ENCODE measurements at regions not wholly inside any gene's neighbourhood (a gene's known extent, or its start where the extent isn't known, plus 50 kb on each side); places are given as distances from the start of the nearest gene placed in this dataset.

GRCh38 chr4:136803433-136803832 is 728.9 kb downstream of the PCDH18 start:
- DNase-seq (no peak), ATAC-seq (replicated peaks in 1 of 2) (no peak)
- H3K9me3 Mint-ChIP-seq, result peaks cover 3 to 4% of the 10 kb centered on the region in 2 donors
- peaks cover 0 to 2% of the 10 kb centered on the region in 2 donors for H3K36me3 Mint-ChIP-seq (ENCODE audit: insufficient read depth in 2 of 2)
- H3K4me1 Mint-ChIP-seq (ENCODE audit: low read depth), result no peaks in the 10 kb centered on the region
- H3K27me3 Mint-ChIP-seq (ENCODE audit: low read depth), result no peaks in the 10 kb centered on the region
- no peak overlapping the region for H3K4me3 Mint-ChIP-seq
- H3K27ac Mint-ChIP-seq, result peak overlapping the region; percentile 19

DNA sequence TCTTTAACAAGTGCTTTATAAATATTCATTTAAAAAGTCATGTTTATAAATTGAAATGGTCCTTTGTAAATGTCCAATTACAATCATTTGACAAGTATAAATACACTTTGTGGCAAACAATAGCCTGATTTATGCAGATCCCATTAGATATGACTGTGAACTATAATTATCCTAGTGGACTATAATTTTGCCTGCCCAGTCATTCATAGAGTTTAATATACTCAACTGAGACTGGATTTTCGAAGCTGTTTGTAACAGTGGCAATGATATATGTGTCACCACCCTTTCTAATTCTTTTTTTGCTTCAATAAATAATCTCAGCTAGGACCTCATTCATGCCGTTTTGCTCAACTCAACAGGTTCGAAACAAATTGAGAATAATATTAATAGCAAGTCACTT is 732.0 kb downstream of the PCDH18 start:
- peaks cover 4 to 5% of the 10 kb centered on the region in 2 donors for H3K9me3 Mint-ChIP-seq
- H3K4me1 Mint-ChIP-seq (ENCODE audit: low read depth), result no peaks in the 10 kb centered on the region

DNA sequence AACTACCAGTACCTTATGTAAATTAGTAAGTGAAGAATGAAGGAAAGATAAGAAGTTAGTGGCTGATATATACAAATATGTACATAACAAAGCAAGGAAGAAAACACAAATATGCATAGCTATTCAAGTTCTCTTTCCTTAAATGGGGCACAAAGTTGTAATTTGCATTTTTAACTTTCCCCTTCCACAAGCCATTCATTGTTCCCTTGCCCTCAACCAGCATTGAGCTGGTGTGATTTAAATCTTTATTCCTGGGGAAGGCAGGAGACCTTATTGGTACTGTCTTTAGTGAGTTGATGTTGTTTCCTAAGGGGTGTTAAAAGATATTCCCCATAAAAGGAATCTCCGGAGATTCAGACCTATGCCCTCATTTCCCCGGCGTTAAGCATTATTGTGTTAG is 735.3 kb downstream of the PCDH18 start:
- DNase-seq, result no peak
- no peak for ATAC-seq (replicated peaks in 1 of 2)
- no peaks in the 10 kb centered on the region for H3K4me1 Mint-ChIP-seq (ENCODE audit: low read depth)
- H3K27ac Mint-ChIP-seq, result no peak overlapping the region
- H3K9me3 Mint-ChIP-seq, result peaks cover 0 to 3% of the 10 kb centered on the region in 2 donors
- no peak overlapping the region for H3K4me3 Mint-ChIP-seq
- no peaks in the 10 kb centered on the region for H3K27me3 Mint-ChIP-seq (ENCODE audit: low read depth)
- H3K36me3 Mint-ChIP-seq (ENCODE audit: insufficient read depth in 2 of 2), result no peaks in the 10 kb centered on the region

More for the DNA sequence above, 732.0 kb downstream of the PCDH18 start:
- H3K27me3 Mint-ChIP-seq (ENCODE audit: low read depth), result no peaks in the 10 kb centered on the region
- H3K36me3 Mint-ChIP-seq (ENCODE audit: insufficient read depth in 2 of 2), result peaks cover 0 to 2% of the 10 kb centered on the region in 2 donors
- no peak overlapping the region for H3K27ac Mint-ChIP-seq
- H3K4me3 Mint-ChIP-seq, result no peak overlapping the region
- DNase-seq (no peak), ATAC-seq (replicated peaks in 1 of 2) (no peak)

DNA sequence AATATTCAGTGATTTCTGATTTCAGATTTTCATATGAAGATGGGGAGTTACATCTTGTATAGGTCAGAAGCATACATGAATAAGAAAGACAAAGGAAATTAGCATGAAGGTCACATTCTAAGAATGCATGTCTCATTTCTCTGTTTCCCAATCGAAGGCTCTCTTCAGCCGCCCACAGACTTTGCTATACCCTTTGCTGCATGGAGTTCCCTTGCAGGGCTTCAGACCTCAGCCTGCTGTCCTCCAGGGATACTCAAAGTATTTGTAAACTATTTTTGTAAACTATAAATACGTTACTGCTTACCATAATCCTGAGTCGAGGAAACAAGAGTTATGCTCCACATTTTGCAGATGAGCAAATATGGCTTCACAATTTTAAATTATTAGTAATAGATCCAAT is 738.4 kb downstream of the PCDH18 start:
- no peak overlapping the region for H3K4me3 Mint-ChIP-seq
- peaks cover 0 to 3% of the 10 kb centered on the region in 2 donors for H3K9me3 Mint-ChIP-seq
- no peak for ATAC-seq (replicated peaks in 1 of 2)

DNA sequence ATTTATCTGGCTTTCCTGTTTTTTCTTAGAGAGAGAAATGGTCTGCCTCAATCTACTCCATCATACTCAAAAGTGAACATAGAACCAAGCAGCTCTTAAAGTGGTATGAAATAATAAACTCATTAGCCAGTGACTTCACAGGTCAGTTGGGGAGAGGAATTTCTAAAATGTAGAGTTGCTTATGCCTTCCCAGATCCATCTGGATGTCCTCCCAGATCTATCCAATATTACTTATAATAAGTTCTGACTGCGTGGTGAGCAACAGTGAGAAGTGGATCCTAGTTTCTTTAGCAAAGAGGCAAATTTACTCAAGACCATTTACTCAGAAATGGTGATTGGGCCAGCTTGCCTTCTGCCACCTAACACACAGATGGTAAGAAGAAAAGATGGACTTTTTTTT is 748.0 kb downstream of the PCDH18 start:
- H3K36me3 Mint-ChIP-seq (ENCODE audit: insufficient read depth in 2 of 2), result no peaks in the 10 kb centered on the region
- no peaks in the 10 kb centered on the region for H3K27me3 Mint-ChIP-seq (ENCODE audit: low read depth)
- H3K27ac Mint-ChIP-seq, result no peak overlapping the region
- peaks cover 5 to 7% of the 10 kb centered on the region in 2 donors for H3K9me3 Mint-ChIP-seq
- no peak for DNase-seq
- ATAC-seq (replicated peaks in 1 of 2), result no peak
- H3K4me1 Mint-ChIP-seq (ENCODE audit: low read depth), result no peaks in the 10 kb centered on the region
- H3K4me3 Mint-ChIP-seq, result no peak overlapping the region

More for the DNA sequence above, 738.4 kb downstream of the PCDH18 start:
- DNase-seq, result no peak
- Mint-ChIP-seq H3K27ac (no peak overlapping the region), H3K4me1 (ENCODE audit: low read depth) (no peaks in the 10 kb centered on the region), H3K27me3 (ENCODE audit: low read depth) (no peaks in the 10 kb centered on the region), H3K36me3 (ENCODE audit: insufficient read depth in 2 of 2) (no peaks in the 10 kb centered on the region)

DNA sequence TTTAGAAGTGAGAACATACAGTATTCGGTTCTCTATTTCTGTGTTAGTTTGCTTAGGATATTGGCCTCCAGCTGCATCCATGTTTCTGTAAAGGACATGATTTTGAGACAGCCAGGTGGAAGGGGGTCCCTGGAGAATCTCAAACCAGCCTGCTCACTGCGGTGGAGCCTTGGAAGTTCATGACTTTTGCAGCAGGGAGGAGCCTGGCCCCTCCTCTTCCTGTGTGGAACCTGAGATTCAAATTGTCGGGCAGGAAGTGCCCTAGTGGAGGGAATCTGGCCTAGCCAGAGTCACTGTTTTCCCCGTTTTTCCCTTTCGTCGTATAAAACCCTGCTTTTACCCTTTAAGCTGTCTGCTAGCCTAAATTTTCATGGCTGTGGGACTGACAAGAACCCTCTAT is 762.6 kb downstream of the PCDH18 start:
- DNase-seq (no peak), ATAC-seq (replicated peaks in 1 of 2) (no peak)
- H3K4me3 Mint-ChIP-seq, result no peak overlapping the region
- no peaks in the 10 kb centered on the region for H3K27me3 Mint-ChIP-seq (ENCODE audit: low read depth)
- H3K27ac Mint-ChIP-seq, result no peak overlapping the region
- H3K4me1 Mint-ChIP-seq (ENCODE audit: low read depth), result no peaks in the 10 kb centered on the region
- H3K9me3 Mint-ChIP-seq, result peaks cover 0 to 1% of the 10 kb centered on the region in 2 donors
- H3K36me3 Mint-ChIP-seq (ENCODE audit: insufficient read depth in 2 of 2), result no peaks in the 10 kb centered on the region

DNA sequence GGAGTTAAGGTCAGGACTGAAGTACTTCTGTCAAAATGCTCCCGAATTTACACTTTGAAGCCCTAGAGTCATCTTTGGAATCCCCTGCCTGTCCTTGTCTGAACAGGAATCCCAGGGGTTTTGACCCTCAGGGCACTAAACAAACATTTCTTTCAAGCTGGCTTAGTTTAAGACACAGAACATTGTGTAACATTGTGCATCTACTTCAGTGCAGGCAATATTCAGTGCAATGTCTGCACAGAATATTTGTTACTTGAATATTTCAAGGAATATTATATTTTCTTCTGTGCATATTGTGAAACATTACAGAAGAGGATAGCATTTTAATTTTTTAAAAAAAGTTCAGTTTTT is 763.4 kb downstream of the PCDH18 start:
- no peak for DNase-seq
- Mint-ChIP-seq H3K27me3 (ENCODE audit: low read depth) (no peaks in the 10 kb centered on the region), H3K4me1 (ENCODE audit: low read depth) (no peaks in the 10 kb centered on the region), H3K9me3 (peaks cover under 1 to 4% of the 10 kb centered on the region in 2 donors), H3K27ac (no peak overlapping the region), H3K4me3 (no peak overlapping the region), H3K36me3 (ENCODE audit: insufficient read depth in 2 of 2) (no peaks in the 10 kb centered on the region)
- ATAC-seq (replicated peaks in 1 of 2), result no peak

- Mint-ChIP-seq H3K9me3 (peaks cover 3 to 4% of the 10 kb centered on the region in 2 donors), H3K27me3 (ENCODE audit: low read depth) (no peaks in the 10 kb centered on the region), H3K4me3 (no peak overlapping the region), H3K36me3 (ENCODE audit: insufficient read depth in 2 of 2) (no peaks in the 10 kb centered on the region), H3K27ac (no peak overlapping the region), H3K4me1 (ENCODE audit: low read depth) (no peaks in the 10 kb centered on the region)
- no peak for DNase-seq
- ATAC-seq (replicated peaks in 1 of 2), result no peak
Measured at GRCh38 chr4:136768213-136768924, 763.9 kb downstream of the PCDH18 start.

- no peak overlapping the region for H3K27ac Mint-ChIP-seq
- peaks cover 3 to 4% of the 10 kb centered on the region in 2 donors for H3K9me3 Mint-ChIP-seq
- no peak overlapping the region for H3K4me3 Mint-ChIP-seq
- H3K36me3 Mint-ChIP-seq (ENCODE audit: insufficient read depth in 2 of 2), result no peaks in the 10 kb centered on the region
- H3K27me3 Mint-ChIP-seq (ENCODE audit: low read depth), result no peaks in the 10 kb centered on the region
- DNase-seq (no peak), ATAC-seq (replicated peaks in 1 of 2) (no peak)
- H3K4me1 Mint-ChIP-seq (ENCODE audit: low read depth), result no peaks in the 10 kb centered on the region
Measured at GRCh38 chr4:136763919-136764318, 768.4 kb downstream of the PCDH18 start.

- no peak overlapping the region for H3K27ac Mint-ChIP-seq
- DNase-seq, result no peak
- H3K4me1 Mint-ChIP-seq (ENCODE audit: low read depth), result no peaks in the 10 kb centered on the region
- no peak overlapping the region for H3K4me3 Mint-ChIP-seq
- no peak for ATAC-seq (replicated peaks in 1 of 2)
- H3K36me3 Mint-ChIP-seq (ENCODE audit: insufficient read depth in 2 of 2), result no peaks in the 10 kb centered on the region
- H3K27me3 Mint-ChIP-seq (ENCODE audit: low read depth), result no peaks in the 10 kb centered on the region
- peaks cover 1 to 2% of the 10 kb centered on the region in 2 donors for H3K9me3 Mint-ChIP-seq
Measured at GRCh38 chr4:136755531-136755916, 776.8 kb downstream of the PCDH18 start.

DNA sequence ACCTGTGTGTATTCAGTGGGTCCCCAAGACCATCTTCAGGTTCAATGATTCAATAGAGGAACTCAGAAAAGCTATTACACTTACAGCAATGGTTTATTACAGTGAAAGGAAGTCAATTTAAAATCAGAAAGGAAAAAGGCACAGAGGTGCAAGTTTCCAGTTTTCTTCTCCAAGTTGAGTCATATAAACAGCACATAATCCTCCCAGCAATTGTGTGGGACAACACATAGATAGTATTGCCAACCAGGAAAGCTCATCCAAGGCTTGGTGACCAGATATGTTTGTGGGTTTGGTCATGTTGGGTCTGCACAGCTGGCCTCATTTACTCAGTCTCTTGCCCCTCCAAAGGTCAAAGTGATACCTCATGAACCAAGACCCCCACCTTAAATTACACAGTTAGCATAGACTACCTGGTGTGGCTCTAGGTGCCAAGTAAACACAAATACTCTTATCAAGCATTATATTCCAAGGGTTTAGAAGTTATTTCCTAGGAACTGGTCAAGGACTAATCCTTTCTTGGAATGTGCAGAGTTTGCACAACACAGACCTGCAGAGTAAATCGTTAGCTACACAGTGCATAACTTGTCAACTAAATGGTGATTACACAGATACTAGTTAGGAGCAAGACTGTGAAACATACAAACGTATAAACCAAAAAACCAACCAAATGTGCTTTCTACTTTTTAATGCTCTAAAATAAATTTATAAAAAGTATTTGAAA is 777.3 kb downstream of the PCDH18 start:
- no peaks in the 10 kb centered on the region for H3K27me3 Mint-ChIP-seq (ENCODE audit: low read depth)
- H3K27ac Mint-ChIP-seq, result no peak overlapping the region
- H3K36me3 Mint-ChIP-seq (ENCODE audit: insufficient read depth in 2 of 2), result no peaks in the 10 kb centered on the region
- ATAC-seq (replicated peaks in 1 of 2) (no peak), DNase-seq (no peak)
- no peak overlapping the region for H3K4me3 Mint-ChIP-seq
- no peaks in the 10 kb centered on the region for H3K4me1 Mint-ChIP-seq (ENCODE audit: low read depth)
- peaks cover 1 to 2% of the 10 kb centered on the region in 2 donors for H3K9me3 Mint-ChIP-seq

GRCh38 chr4:136751556-136751955 is 780.7 kb downstream of the PCDH18 start:
- Mint-ChIP-seq H3K27me3 (ENCODE audit: low read depth) (no peaks in the 10 kb centered on the region), H3K9me3 (peaks cover 1 to 2% of the 10 kb centered on the region in 2 donors), H3K27ac (no peak overlapping the region), H3K4me1 (ENCODE audit: low read depth) (no peaks in the 10 kb centered on the region), H3K36me3 (ENCODE audit: insufficient read depth in 2 of 2) (no peaks in the 10 kb centered on the region), H3K4me3 (no peak overlapping the region)
- ATAC-seq (replicated peaks in 1 of 2) (no peak), DNase-seq (no peak)

DNA sequence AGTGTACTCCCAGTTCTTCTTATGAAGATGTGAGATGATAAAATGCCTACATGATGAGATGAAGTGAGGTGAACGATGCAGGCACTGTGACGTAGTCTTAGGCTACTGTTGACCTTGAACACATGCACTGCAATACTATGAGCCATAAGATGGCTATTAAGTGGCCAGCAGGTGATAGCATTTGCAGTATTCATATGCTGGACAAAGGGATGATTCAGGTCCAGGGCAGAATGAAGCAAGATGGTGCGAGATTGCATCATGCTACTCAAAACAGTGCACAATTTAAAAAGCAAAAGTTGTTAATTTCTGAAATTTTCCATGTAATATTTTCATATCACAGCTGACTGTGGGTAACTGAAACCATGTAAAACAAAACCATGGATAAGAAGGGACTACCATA is 781.4 kb downstream of the PCDH18 start:
- Mint-ChIP-seq H3K4me3 (no peak overlapping the region), H3K27ac (no peak overlapping the region), H3K4me1 (ENCODE audit: low read depth) (no peaks in the 10 kb centered on the region), H3K9me3 (peaks cover 1 to 2% of the 10 kb centered on the region in 2 donors), H3K36me3 (ENCODE audit: insufficient read depth in 2 of 2) (no peaks in the 10 kb centered on the region), H3K27me3 (ENCODE audit: low read depth) (no peaks in the 10 kb centered on the region)
- ATAC-seq (replicated peaks in 1 of 2), result no peak
- no peak for DNase-seq

- DNase-seq (no peak), ATAC-seq (replicated peaks in 1 of 2) (no peak)
- Mint-ChIP-seq H3K27me3 (ENCODE audit: low read depth) (no peaks in the 10 kb centered on the region), H3K9me3 (peaks cover under 1 to 2% of the 10 kb centered on the region in 2 donors), H3K4me3 (no peak overlapping the region), H3K36me3 (ENCODE audit: insufficient read depth in 2 of 2) (no peaks in the 10 kb centered on the region), H3K4me1 (ENCODE audit: low read depth) (no peaks in the 10 kb centered on the region), H3K27ac (no peak overlapping the region)
Measured at GRCh38 chr4:136749989-136750388, 782.3 kb downstream of the PCDH18 start.
